ENCODE measurements at regions not wholly inside any gene's neighbourhood (a gene's known extent, or its start where the extent isn't known, plus 50 kb on each side); places are given as distances from the start of the nearest gene placed in this dataset.

- no peak for DNase-seq
These were observed 99.9 kb upstream of the ZNF516 start for GRCh38 chr18:76594966-76595365.

GRCh38 chr18:76593843-76594242 is 98.8 kb upstream of the ZNF516 start:
- no peak for DNase-seq

- no peak for DNase-seq
These were observed 97.9 kb upstream of the ZNF516 start for GRCh38 chr18:76592981-76593381.

GRCh38 chr18:76592096-76592495 is 97.1 kb upstream of the ZNF516 start:
- DNase-seq = no peak

GRCh38 chr18:76589866-76590265 is 94.8 kb upstream of the ZNF516 start:
- no peak for DNase-seq

GRCh38 chr18:76589316-76589715 is 94.3 kb upstream of the ZNF516 start:
- no peak for DNase-seq

- DNase-seq = no peak
These were observed 93.7 kb upstream of the ZNF516 start for GRCh38 chr18:76588601-76589226.

GRCh38 chr18:76587879-76588271 is 92.8 kb upstream of the ZNF516 start:
- no peak for DNase-seq

GRCh38 chr18:76587147-76587878 is 92.3 kb upstream of the ZNF516 start:
- DNase-seq = no peak

GRCh38 chr18:76584414-76585310 is 89.6 kb upstream of the ZNF516 start:
- no peak for DNase-seq

GRCh38 chr18:76581261-76581660 is 86.2 kb upstream of the ZNF516 start:
- DNase-seq = no peak

GRCh38 chr18:76580288-76580962 is 85.4 kb upstream of the ZNF516 start:
- no peak for DNase-seq

GRCh38 chr18:76579301-76579695 is 84.3 kb upstream of the ZNF516 start:
- DNase-seq = no peak

- DNase-seq = no peak
These were observed 83.7 kb upstream of the ZNF516 start for GRCh38 chr18:76578571-76579300.

- no peak for DNase-seq
These were observed 78.4 kb upstream of the ZNF516 start for GRCh38 chr18:76573325-76574025.

GRCh38 chr18:76572518-76573247 is 77.6 kb upstream of the ZNF516 start:
- DNase-seq = no peak

- DNase-seq = no peak
These were observed 76.6 kb upstream of the ZNF516 start for GRCh38 chr18:76571689-76572088.

- DNase-seq = no peak
These were observed 75.8 kb upstream of the ZNF516 start for GRCh38 chr18:76570856-76571255.

- DNase-seq = no peak
These were observed 74.8 kb upstream of the ZNF516 start for GRCh38 chr18:76569644-76570419.

GRCh38 chr18:76568731-76569130 is 73.7 kb upstream of the ZNF516 start:
- no peak for DNase-seq

All from KG1 (cell line).